H9 (cell line): ENCODE measurements at regions not wholly inside any gene's neighbourhood (a gene's known extent, or its start where the extent isn't known, plus 50 kb on each side); places are given as distances from the start of the nearest gene placed in this dataset.

Experiments
- DNase-seq: peaks from one replicate; pipeline ENCODE4 v3.0.0-alpha.2; 2017
- H2AFZ ChIP-seq: one replicate; pipeline ENCODE4 v1.6.1; 2013; ENCODE audit warnings: mild to moderate bottlenecking, low read length, control low read depth, moderate library complexity
- H2AK5ac ChIP-seq: 2 replicates; pipeline ENCODE4 v1.6.1; 2013; ENCODE audit warnings: low read length, control low read depth, mixed read lengths; ENCODE audit not compliant: insufficient read length
- H2BK120ac ChIP-seq: one replicate; pipeline ENCODE4 v1.6.1; 2013; ENCODE audit warnings: low read depth, mild to moderate bottlenecking, low read length, control low read depth, inconsistent platforms; ENCODE audit not compliant: poor library complexity, severe bottlenecking
- H2BK12ac ChIP-seq: 2 replicates; pipeline ENCODE4 v1.6.1; 2013; ENCODE audit warnings: low read length, control low read depth, mixed read lengths, low read depth; ENCODE audit not compliant: insufficient read length
- H2BK15ac ChIP-seq: 2 replicates; pipeline ENCODE4 v1.6.1; 2013; ENCODE audit warnings: low read depth, low read length, control low read depth
- H2BK20ac ChIP-seq: one replicate; pipeline ENCODE4 v1.6.1; 2013; ENCODE audit warnings: low read depth, mild to moderate bottlenecking, low read length, control low read depth, inconsistent platforms; ENCODE audit not compliant: poor library complexity, severe bottlenecking
- H2BK5ac ChIP-seq: 2 replicates; pipeline ENCODE4 v1.6.1; 2013; ENCODE audit warnings: low read length, control low read depth, mixed read lengths; ENCODE audit not compliant: insufficient read length
- H3K14ac ChIP-seq: 2 replicates; pipeline ENCODE4 v1.6.1; 2013; ENCODE audit warnings: low read length, control low read depth; ENCODE audit not compliant: insufficient read depth
- H3K18ac ChIP-seq: 2 replicates; pipeline ENCODE4 v1.6.1; 2013; ENCODE audit warnings: low read depth, mild to moderate bottlenecking, mixed read lengths, low read length, control low read depth; ENCODE audit not compliant: insufficient read length
- H3K23ac ChIP-seq: 2 replicates; pipeline ENCODE4 v1.6.1; 2013; ENCODE audit warnings: low read length, control low read depth, mixed read lengths, low read depth; ENCODE audit not compliant: insufficient read length
- H3K23me2 ChIP-seq: 2 replicates; pipeline ENCODE4 v1.6.1; 2013; ENCODE audit warnings: low read depth, mild to moderate bottlenecking, mixed read lengths, low read length, control low read depth; ENCODE audit not compliant: insufficient read length, poor library complexity, severe bottlenecking
- H3K27ac ChIP-seq: 2 replicates; pipeline ENCODE4 v1.5.1; 2013; ENCODE audit warnings: low read length, control low read depth, mixed read lengths, low read depth; ENCODE audit not compliant: insufficient read length
- H3K27me3 ChIP-seq: 2 replicates; pipeline ENCODE4 v1.6.1; 2013; ENCODE audit warnings: low read length, control low read depth, inconsistent platforms; ENCODE audit not compliant: insufficient read depth
- H3K4ac ChIP-seq: 2 replicates; pipeline ENCODE4 v1.6.1; 2013; ENCODE audit warnings: low read depth, mild to moderate bottlenecking, control low read depth, inconsistent platforms, low read length, moderate library complexity
- H3K4me1 ChIP-seq: 2 replicates; pipeline ENCODE4 v1.6.1; 2013; ENCODE audit warnings: low read length, control low read depth, inconsistent platforms; ENCODE audit not compliant: insufficient read depth
- H3K4me2 ChIP-seq: 2 replicates; pipeline ENCODE4 v1.6.1; 2013; ENCODE audit warnings: low read length, control low read depth, mixed read lengths; ENCODE audit not compliant: insufficient read length, insufficient read depth
- H3K56ac ChIP-seq: 2 replicates; pipeline ENCODE4 v1.6.1; 2013; ENCODE audit warnings: low read depth, mild to moderate bottlenecking, mixed read lengths, low read length, control low read depth; ENCODE audit not compliant: insufficient read length
- H3K79me1 ChIP-seq: 2 replicates; pipeline ENCODE4 v1.6.1; 2013; ENCODE audit warnings: low read depth, mild to moderate bottlenecking, moderate library complexity, low read length, control low read depth, inconsistent platforms; ENCODE audit not compliant: insufficient read depth, poor library complexity, severe bottlenecking
- H3K79me2 ChIP-seq: 2 replicates; pipeline ENCODE4 v1.6.1; 2013; ENCODE audit warnings: low read length, control low read depth, inconsistent platforms; ENCODE audit not compliant: insufficient read depth
- H3K9ac ChIP-seq: 2 replicates; pipeline ENCODE4 v1.6.1; 2013; ENCODE audit warnings: low read length, control low read depth, mixed read lengths; ENCODE audit not compliant: insufficient read length; ENCODE audit errors: extremely low read depth
- H3K9me3 ChIP-seq: one replicate; pipeline ENCODE4 v1.6.1; 2013; ENCODE audit warnings: low read depth, low read length, inconsistent platforms; ENCODE audit not compliant: control insufficient read depth
- H3T11ph ChIP-seq: one replicate; pipeline ENCODE4 v1.6.1; 2013; ENCODE audit warnings: mild to moderate bottlenecking, low read length, control low read depth, inconsistent platforms
- H4K20me1 ChIP-seq: one replicate; pipeline ENCODE4 v1.6.1; 2013; ENCODE audit not compliant: control insufficient read depth, insufficient read length, insufficient read depth
- H4K5ac ChIP-seq: 2 replicates; pipeline ENCODE4 v1.6.1; 2013; ENCODE audit warnings: low read depth, mild to moderate bottlenecking, mixed read lengths, low read length, control low read depth; ENCODE audit not compliant: insufficient read length
- H4K8ac ChIP-seq: replicated peaks from 2 replicates; pipeline ENCODE4 v1.6.1; 2013; ENCODE audit warnings: low read length, control low read depth, mixed read lengths, low read depth; ENCODE audit not compliant: insufficient read length
- H4K91ac ChIP-seq: 2 replicates; pipeline ENCODE4 v1.6.1; 2013; ENCODE audit warnings: low read depth, mild to moderate bottlenecking, moderate library complexity, mixed read lengths, low read length, control low read depth; ENCODE audit not compliant: insufficient read length
- H3K27ac Mint-ChIP-seq, 3 experiments: 2 replicates in 2 of 3; 3 replicates in 1 of 3; pipeline ENCODE4 v1.8.0; 2020 to 2021; ENCODE audit warnings: mixed read lengths in 3 of 3, mild to moderate bottlenecking in 1 of 3, moderate library complexity in 1 of 3
- H3K27me3 Mint-ChIP-seq: 2 replicates; pipeline ENCODE4 v1.8.0; 2021; ENCODE audit warnings: low read depth, mild to moderate bottlenecking, moderate library complexity, mixed read lengths
- H3K36me3 Mint-ChIP-seq, 3 experiments: 2 replicates in 2 of 3; 3 replicates in 1 of 3; pipeline ENCODE4 v1.8.0; 2020 to 2021; ENCODE audit warnings: low read depth in 3 of 3, mixed read lengths in 3 of 3; ENCODE audit not compliant: insufficient read depth in 1 of 3
- H3K4me1 Mint-ChIP-seq, 2 experiments: 2 replicates each; pipeline ENCODE4 v1.8.0; 2020; ENCODE audit warnings: mixed read lengths in 2 of 2
- H3K4me3 Mint-ChIP-seq, 2 experiments: 2 replicates in 1 of 2; 3 replicates in 1 of 2; pipeline ENCODE4 v1.8.0; 2020 to 2021; ENCODE audit warnings: mild to moderate bottlenecking in 2 of 2, mixed read lengths in 2 of 2, moderate library complexity in 1 of 2
- H3K9me3 Mint-ChIP-seq, 2 experiments: 2 replicates in 1 of 2; 3 replicates in 1 of 2; pipeline ENCODE4 v1.8.0; 2020; ENCODE audit warnings: mild to moderate bottlenecking in 2 of 2, mixed read lengths in 2 of 2, moderate library complexity in 1 of 2
- CTCF ChIP-seq: fragments of 200-600 bp; sonication (generic); conservative IDR thresholded peaks from 3 replicates; pipeline ENCODE4 v1.8.0; 2021; ENCODE audit warnings: antibody characterized with exemption, mild to moderate bottlenecking
- WGBS: extraction: QIAGEN DNeasy Blood & Tissue Kit; methylation state at CpG from one replicate; pipeline ENCODE4 v1.1.7; 2013; ENCODE audit warnings: missing lambda C conversion rate, low lambda C conversion rate, mixed read lengths; ENCODE audit not compliant: insufficient read length; ENCODE audit errors: extremely low coverage; 5-methylcytosine and 5-hydroxymethylcytosine counted together

- H3T11ph ChIP-seq, result no peak overlapping the region
- no peaks in the 10 kb centered on the region for H4K20me1 ChIP-seq
- no peak overlapping the region for H3K27ac ChIP-seq
- no peak overlapping the region for H4K91ac ChIP-seq
- H3K9ac ChIP-seq, result no peak overlapping the region
- no peak overlapping the region for H3K4ac ChIP-seq
- no peaks in the 10 kb centered on the region for H3K79me2 ChIP-seq
- no peak overlapping the region for H2BK20ac ChIP-seq
- no peak overlapping the region for H2BK120ac ChIP-seq
- H2BK12ac ChIP-seq, result no peak overlapping the region
- no peaks in the 10 kb centered on the region for H3K79me1 ChIP-seq
- Mint-ChIP-seq H3K36me3 (no peaks in the 10 kb centered on the region; a peak in 1 of 7 replicates), H3K27ac (peak overlapping the region in 1 of 3 experiments; percentile 8; a peak in 1 of 7 replicates), H3K4me3 (no peak overlapping the region), H3K27me3 (no peaks in the 10 kb centered on the region), H3K9me3 (peaks cover 0 to 5% of the 10 kb centered on the region in 2 experiments; a peak in 1 of 5 replicates), H3K4me1 (peaks cover 5 to 12% of the 10 kb centered on the region in 2 experiments; a peak in 2 of 4 replicates)
- no peak overlapping the region for H2BK15ac ChIP-seq
- H3K56ac ChIP-seq, result no peak overlapping the region
- H4K8ac ChIP-seq, result no peak overlapping the region
- H3K4me1 ChIP-seq, result no peaks in the 10 kb centered on the region
- no peak overlapping the region for H2AFZ ChIP-seq
- H3K23me2 ChIP-seq, result no peaks in the 10 kb centered on the region
- no peaks in the 10 kb centered on the region for H3K9me3 ChIP-seq
- H3K27me3 ChIP-seq, result no peaks in the 10 kb centered on the region
- H3K23ac ChIP-seq, result no peak overlapping the region
- no CpG with 5 or more reads among the region's 5 CpGs for WGBS
- no peak overlapping the region for H3K4me2 ChIP-seq
- no peak overlapping the region for H2AK5ac ChIP-seq
- no peak overlapping the region for H4K5ac ChIP-seq
- H3K14ac ChIP-seq, result no peak overlapping the region
- no peak overlapping the region for H3K18ac ChIP-seq
- no peak overlapping the region for H2BK5ac ChIP-seq
- TF ChIP-seq CTCF, result no peak
- DNase-seq, result no peak
These were observed 73.0 kb upstream of the PJA2 start for GRCh38 chr5:109482748-109483147.
